SIG-M5 treated with dmso at 0.1 percent for 504 hours (cell line): ENCODE measurements at regions not wholly inside any gene's neighbourhood (a gene's known extent, or its start where the extent isn't known, plus 50 kb on each side); places are given as distances from the start of the nearest gene placed in this dataset.
"Not testable (repeated sequence)": the region's sequence is repeated elsewhere in the genome, so short reads cannot be mapped to it uniquely, and the experiment has no call there.

Experiments
- DNase-seq: peaks from one replicate; lab custom pipeline; 2025; ENCODE audit not compliant: unreplicated experiment; lab: John Stamatoyannopoulos, UW

DNA sequence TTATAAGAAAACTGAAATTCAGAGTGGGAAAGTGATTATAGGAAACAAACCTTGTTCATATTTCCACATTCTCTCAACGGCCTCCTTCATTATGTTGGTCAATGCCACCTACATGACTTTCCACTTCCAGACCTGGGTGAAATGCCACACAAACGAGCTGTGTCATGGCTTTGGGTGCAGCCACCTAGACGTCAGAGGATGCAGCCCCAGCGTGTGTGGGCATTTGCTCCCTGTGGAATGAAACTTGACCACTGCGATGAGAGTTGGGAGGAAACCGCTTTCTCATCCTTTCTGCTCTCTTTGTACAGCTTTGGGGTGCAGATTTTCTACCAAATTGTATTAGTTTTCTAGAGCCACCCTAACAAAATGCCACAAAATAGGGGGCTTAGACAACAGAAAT is 291.0 kb downstream of the CYRIA start:
- no peak for DNase-seq

DNA sequence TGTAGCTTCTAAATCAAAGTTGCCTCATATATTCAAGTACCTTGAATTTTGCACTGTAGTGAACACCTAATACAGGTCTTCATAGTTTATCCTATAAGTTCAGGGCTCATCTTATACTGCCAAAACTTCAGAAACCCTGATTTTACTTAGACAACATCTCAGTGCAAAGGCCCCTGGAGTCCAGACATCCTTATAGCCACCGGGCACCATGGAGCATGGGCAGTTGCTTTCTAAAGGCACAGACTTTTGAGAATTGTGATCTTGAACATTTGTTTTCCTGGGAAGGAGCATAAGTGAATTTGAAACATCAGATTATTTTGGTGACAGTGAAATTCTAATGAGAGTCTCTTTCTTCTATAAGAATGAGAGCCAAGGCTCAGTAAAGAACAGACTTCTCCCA is 292.3 kb downstream of the CYRIA start:
- no peak for DNase-seq

DNA sequence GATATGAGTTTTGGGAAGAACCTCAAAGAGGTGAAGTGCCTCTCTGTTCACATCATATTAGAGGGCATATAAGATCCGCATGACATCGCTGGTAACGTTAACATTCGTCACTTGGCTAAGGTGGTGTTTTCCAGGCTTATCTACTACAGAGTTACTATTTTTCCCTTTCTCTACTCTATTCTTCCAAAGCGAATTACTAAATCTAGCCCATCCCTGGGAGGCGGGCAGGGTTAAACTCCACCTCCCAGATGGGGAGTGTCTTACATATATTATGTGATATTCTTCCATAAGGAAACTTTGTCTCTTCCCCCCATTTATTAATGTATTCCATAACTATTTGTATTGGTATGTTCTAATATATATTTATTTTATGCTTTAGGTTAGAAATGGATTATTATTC is 293.9 kb downstream of the CYRIA start:
- DNase-seq = no peak

DNA sequence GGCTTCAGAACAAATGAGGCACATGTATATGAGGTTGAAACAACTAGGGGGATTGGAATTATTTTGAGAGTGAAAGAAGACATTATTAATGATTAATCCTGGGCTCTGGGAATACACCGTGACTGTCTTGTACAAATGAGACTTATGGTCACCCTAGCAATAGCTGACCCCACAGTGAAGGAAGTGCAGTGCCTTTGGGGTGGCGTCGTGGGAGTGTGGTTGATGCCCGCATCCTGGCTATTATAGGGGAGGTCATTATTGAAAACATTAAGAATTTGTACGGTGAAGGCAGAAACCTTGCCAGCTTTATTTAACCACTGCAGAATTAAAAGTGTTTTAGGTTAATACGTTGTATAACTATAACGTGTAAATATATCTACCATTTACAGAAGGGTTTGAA is 296.7 kb downstream of the CYRIA start:
- no peak for DNase-seq

DNA sequence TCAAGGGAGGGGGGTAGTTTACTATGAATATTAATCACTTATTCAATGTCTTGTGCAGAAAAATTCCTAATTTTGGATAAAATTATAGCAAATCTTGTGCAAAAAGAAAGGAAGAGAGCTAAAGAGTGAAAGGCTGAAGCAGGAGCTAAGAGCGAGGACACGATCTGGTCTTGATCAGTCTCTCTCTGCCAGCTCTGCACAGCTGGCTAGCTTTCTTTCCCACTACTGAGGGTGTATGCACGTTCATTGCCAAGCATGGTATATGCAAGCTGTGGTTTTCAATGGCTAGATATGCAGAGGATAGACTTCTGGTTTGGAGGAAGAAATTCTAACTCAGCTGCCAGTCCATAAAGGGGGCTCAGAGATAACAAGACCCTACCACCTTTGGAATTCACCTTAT is 297.3 kb downstream of the CYRIA start:
- DNase-seq = no peak

DNA sequence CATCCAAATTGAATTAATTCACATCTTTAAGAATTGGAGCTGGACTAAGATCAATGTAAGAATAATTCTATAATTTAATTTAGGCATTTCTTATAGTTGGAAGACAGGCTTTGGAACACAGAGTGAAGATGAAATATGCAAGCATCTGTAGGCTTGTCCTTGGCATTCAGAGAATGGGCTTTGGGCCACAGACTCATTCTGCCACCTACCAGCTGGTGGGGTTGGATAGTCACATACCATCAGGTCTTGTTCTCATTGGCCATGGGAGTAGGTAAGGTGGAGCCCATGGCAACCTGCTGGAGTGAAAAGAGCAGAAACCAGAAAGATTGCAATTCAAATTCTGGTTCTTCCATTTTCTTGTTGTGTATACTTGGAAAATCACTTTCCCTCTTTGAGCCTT is 300.3 kb downstream of the CYRIA start:
- no peak for DNase-seq

DNA sequence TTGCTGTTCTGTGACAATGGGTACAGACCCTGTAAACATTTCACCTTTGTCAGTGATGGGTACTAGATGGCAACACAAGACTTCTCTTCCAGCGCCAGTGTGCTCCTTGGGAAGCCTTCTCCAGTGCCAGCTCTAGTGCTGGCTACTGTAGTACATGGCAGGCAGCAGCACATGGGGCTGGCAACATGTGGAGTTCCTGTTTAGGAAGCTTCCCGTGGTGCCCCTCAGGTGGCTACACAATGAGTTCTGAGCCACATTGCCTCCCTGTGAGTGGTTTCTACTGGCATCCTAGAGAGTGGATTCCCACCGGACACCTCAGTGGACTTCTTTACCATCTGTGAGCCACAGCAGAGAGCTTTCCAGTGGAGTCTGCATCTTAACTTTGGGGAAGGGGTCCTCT is 302.1 kb downstream of the CYRIA start:
- DNase-seq = no peak

DNA sequence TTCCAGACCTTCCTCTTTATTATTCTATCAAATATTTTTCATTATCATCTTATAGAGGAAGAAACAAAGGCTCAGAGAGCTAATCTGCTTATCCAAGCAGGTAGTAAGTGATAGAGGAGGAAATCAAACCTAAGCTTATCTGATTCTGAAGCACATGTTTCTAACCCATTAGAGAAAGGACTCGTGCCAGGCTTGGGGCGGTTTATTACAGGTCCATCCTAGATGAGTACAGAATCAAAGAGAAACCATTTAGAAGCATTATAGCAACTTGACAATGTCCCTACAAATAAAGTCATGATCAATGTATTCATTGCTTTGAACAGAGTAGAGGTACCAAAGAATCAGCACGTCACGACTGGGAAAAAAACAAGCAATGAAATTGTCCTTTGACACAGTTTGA is 303.0 kb downstream of the CYRIA start:
- no peak for DNase-seq

DNA sequence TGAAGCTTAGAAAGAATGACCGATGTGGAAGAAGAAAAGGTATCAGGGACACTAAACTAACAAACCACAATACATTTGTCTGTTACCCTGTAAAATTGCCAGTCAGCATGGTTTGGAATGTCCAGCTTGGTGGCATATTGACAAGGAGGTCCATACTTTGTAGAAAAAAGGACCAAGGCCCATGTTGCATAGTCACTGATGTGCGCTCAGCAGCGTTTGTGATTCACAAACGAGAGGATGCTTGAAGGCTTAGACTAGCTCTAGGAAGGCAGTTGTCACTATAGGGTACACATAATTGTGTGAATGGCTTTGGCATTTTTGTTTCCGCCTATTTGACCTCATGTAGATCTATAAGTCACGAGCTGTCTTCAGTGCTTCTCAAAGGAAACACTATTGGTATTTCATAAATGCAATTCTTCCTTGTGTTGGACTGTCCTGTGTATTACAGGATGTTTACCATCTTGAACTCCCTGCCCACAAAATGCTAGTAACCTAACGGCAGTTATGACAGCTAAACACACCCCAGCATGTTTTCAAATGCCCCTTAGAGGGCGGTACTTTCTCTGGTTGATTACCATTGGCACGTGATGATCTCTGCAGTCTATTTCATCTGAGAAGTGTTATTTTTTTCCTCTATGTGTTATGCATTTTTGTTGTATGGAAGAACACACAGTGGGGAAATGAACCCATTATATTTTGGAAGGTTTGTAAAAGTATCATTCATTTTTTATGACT is 304.2 kb downstream of the CYRIA start:
- DNase-seq = no peak

DNA sequence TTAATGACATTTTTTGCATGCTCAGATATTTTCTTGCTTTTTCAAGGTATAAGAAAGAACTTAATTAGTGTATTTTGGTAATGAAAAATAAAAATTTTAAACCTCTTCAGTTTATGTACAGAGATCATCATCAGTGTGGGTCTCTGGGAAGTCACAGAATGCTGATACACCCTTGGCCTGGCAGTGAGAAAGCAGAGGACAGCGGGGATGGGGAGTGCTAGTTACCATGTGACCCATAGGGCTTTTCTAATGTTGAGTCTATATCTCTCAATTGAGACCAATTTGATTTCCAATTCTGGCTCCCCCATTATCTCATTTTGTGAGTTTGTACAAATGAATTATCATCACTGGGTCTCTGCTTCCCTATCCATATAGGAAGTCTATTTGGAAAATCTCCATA is 305.7 kb downstream of the CYRIA start:
- no peak for DNase-seq

DNA sequence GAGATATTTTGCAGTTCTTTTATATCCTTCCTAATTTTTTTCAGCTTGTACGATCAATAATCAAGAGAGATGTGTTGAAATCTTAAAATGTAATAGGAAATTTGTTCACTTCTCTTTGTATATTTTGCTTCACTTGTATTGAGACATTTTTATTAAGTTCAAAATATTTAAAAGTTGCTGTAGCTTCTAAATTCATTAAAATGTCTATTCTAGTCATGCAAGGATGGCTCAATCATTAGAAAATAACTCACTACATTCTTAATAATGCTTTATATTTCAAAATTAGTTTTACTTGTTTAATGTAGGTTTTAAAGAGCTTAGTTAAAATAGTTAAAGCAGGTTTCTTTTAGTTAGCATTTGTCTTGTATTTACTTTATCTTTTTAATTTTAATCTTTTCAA is 308.4 kb downstream of the CYRIA start:
- DNase-seq = no peak

DNA sequence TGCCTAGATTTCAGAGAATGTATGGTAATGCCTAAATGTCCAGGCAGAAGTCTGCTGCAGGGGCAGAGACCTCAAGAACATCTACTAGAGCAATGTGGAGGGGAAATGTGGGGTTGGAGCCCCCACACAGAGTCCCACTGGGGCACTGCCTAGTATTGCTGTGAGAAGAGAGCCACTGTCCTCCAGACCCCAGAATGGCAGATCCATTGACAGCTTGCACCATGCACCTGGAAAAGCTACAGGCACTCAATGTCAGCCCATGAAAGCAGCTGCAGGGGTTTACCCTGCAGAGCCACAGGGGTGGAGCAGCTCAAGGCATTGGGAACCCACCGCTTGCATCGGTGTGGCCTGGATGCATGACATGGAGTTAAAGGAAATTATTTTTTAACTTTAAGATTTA is 314.1 kb downstream of the CYRIA start:
- DNase-seq = no peak

DNA sequence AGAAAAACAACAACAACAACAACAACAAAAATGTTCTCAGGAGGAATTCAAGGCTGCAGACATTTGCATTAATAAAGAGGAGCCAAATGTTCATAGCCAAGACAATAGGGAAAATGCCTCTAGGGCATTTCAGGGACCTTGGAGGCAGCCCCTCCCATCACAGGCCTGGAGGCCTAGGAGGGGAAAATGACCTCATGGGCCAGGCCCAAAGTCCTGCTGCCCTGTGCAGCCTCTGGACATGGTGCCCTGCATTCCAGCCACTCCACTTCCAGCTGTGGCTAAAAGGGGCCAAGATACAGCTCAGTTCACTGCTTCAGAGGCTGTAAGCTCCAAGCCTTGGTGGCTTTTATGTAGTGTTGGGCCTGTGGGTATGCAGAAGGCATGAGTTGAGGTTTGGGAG is 314.5 kb downstream of the CYRIA start:
- no peak for DNase-seq

DNA sequence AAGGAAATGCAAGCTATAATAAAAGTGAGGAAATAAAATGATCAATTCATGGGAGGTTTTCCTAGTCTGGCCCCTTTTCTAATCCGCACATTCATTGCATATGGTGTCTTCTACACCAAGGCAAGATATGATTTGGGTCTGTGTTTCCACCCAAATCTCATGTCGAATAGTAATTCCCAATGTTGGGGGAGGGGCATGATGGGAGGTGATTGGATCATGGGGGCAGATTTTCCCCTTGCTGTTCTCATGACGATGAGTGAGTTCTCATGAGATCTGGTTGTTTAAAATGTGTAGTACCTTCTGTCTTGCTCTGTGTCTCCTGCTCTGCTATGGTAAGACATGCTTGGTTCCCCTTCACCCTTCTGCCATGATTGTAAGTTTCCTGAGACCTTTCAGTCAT is 315.4 kb downstream of the CYRIA start:
- no peak for DNase-seq

DNA sequence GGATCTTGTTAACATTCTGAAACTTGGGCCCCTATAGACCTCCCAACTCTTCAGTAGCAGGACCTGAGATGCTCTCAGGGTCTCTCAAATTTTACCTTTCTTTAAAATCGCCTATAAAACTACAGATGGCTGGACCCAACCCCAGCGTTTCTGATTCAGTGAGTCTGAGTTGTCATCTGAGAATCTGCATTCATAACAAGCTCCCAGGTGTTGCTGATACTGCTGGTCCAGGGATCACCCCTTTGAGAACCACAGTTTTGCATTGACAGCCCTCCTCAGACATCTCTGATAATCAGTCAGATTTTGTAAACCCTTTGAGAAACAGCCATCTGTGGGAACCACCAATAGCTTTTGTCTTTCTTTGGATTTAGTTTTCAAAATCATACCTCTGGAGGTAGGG is 315.8 kb downstream of the CYRIA start:
- no peak for DNase-seq

DNA sequence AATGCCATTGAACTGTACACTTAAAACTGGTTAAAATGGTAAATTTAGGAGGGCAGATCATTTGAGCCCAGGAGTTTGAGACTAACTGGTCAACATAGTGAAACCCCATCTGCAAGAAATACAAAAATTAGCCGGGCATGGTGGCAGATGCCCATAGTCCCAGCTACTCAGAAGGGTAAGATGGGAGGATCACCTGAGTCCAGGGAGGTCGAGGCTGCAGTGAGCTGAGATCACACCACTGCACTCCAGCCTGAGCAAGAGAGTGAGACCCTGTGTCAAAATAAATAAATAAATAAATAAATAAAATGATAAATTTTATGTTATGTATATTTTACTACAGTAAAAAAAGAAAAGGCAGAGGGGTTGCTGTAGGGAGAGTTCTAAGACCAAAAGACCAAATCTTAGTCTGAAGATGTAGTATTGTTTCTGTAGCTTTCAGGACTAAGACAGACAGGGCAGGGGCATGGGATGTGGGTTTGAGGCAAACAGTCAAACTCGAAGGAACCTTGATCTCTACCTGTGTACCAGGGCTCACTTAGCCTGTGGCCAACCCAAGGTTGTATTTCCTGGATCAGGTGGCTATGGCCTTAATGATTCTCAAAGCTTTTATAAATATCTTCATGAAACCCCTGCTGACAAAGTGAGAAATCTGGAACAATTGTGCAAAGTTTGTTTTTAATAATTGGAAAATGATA is 316.7 kb downstream of the CYRIA start:
- DNase-seq = no peak

DNA sequence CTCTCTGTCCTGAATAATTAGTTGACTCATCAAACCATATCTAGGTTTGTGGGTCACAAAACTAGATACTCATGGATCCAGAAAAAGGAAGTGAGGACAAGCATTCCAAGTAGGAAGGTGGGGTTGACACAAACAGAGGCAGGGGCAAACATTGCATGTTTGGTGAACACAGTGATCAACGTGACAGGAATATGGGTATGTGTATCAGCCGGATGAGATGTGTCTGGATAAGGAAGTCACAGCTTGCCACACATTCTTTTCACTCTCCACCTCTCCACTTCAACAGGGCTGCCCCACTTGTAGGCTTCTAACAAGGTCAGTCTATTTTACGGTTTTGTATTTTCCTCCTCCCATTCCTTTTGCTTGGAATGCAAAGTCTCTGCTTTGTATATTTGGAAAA is 319.0 kb downstream of the CYRIA start:
- DNase-seq = no peak

DNA sequence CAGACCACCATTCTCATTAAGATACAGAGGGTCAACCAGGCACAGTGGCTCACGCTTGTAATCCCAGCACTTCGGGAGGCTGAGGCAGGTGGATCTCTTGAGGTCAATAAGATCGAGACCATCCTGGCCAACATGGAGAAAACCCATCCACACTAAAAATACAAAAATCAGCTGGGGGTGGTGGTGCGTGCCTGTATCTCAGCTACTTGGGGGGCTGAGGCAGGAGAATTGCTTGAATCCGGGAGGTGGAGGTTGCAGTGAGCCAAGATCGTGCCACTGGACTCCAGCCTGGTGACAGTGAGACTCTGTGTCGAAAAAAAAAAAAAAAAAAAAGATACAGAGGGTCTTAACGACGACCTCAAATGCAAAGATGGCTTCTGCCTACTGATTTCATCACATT is 320.4 kb downstream of the CYRIA start:
- not testable (repeated sequence) for DNase-seq

DNA sequence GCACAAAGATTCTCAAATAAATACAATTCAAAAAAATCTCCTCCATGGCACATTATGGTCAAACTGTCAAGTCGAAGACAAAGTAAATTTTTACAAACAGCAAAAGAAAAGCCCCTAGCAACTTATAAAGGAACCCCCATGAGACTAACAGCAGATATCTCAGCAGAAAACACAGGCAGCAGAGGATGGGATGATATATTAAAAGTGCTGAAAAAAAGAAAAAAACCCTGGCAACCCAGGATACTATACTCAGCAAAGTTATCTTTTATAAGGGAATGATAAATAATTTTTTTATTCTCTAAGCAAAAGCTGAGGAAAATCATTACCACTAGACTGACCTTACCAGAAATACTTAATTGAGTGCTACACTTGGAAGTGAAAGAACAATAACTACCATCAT is 326.4 kb downstream of the CYRIA start:
- no peak for DNase-seq

DNA sequence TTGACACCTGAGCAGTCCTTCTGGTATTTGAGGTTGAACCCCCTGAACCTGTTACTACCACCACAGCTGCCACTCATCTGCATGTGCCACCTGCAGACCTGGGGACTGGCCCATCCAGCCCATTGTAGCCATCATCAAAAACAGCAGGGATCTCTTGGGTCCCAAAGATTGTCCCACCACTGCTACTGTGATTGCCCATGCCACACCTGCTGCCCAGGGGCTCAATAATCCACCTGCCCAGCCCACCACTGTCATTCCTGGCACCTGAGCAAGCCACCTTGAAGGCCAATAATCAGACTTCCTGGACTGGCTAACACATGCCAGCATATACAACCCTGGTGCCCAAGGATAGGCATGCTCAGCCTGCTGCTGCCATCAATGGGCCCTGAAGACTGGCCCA is 327.6 kb downstream of the CYRIA start:
- no peak for DNase-seq

DNA sequence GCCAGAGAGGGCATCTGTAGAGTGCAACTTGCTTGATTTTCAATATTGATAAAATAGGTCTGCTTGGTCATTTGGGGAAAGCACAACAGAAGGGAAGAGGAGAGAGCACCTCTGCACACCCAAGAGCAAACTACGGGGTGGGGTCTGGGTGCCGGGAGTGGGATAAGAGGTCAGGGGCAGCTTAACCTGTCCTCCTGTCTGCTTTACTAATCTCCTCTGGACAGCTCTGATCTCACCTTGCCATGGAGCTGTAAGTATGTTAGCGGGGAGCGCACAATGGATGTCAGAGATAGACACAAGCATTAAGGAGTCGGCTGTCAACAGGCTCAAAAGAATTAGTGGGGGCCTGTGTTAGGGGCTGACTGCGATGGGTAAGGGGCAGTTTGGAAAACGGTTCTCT is 328.7 kb downstream of the CYRIA start:
- no peak for DNase-seq

DNA sequence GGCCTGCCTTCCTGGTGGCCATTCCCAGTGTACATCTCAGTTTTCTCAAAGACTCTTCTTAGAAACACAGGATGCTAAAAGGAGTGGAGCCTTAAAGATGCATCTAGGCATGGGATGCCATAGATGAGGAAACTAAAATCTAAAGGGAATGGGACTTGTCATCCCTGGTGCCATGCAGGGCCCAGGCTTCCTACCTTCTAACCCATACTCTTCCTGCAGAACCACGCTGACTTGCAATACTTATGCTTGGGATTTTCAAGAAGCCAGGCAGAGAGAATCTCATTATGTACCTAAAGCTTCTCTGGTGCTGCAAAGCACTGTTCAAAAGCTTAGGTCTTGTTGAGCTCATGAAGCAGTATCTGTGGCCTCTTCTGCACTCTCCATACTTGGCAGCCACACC is 329.1 kb downstream of the CYRIA start:
- no peak for DNase-seq

DNA sequence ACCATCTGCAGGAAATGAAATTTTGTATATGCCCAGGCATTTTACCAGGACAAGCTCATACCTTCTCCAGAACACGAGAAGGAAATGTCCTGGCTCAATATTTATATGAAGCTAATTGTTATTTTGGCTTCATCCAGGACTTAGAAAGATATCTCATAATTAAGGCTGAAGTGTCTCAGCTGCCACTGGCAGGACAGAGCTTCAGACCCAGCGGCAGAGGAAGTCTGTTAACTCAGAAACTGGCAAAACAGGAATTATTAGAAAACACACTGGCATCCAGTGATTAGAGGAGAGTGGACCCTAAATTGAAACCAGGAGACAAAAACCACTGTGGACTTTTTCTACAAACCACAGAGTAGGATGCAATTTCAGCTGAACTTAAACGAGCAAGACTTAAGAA is 329.7 kb downstream of the CYRIA start:
- no peak for DNase-seq
